Panc1 (cell line): ENCODE measurements at regions not wholly inside any gene's neighbourhood (a gene's known extent, or its start where the extent isn't known, plus 50 kb on each side); places are given as distances from the start of the nearest gene placed in this dataset.

Experiments
- ATAC-seq: fragments of 200-7000 bp; cut with Tn5 transposase; 2 replicates; pipeline ENCODE4 v1.9.1; 2020; ENCODE audit warnings: mild to moderate bottlenecking, moderate library complexity
- BruUV-seq: library from RNA; stranded (reverse); fragments of 400-500 nt; replicated peaks from 2 replicates; lab custom pipeline; 2021; lab: Mats Ljungman, UMichigan
- CTCF ChIA-PET: fragments of 300-600 bp; sonication (Branson Sonifier 250); formaldehyde crosslinking; loops from one replicate; lab custom pipeline; 2022; ENCODE audit warnings: antibody characterized with exemption; lab: Charles Lee
- POLR2A ChIA-PET: fragments of 300-600 bp; sonication (Branson Sonifier 250); formaldehyde crosslinking; loops from one replicate; lab custom pipeline; 2022; ENCODE audit warnings: antibody characterized with exemption; lab: Charles Lee
- DNase-seq: peaks from one replicate; pipeline ENCODE4 v3.0.0-alpha.2; 2010; ENCODE audit warnings: low read depth, low spot score
- H3K27ac ChIP-seq: 2 replicates; pipeline ENCODE4 v1.5.1; 2011; ENCODE audit warnings: mild to moderate bottlenecking, low read length, inconsistent platforms
- H3K27me3 ChIP-seq: fragments of 200-500 bp; sonication (Bioruptor generic); 2 replicates; pipeline ENCODE4 v1.6.0; 2014; ENCODE audit warnings: low read length, inconsistent platforms; ENCODE audit not compliant: control insufficient read depth, insufficient read depth
- H3K36me3 ChIP-seq: fragments of 200-500 bp; sonication (Bioruptor generic); 2 replicates; pipeline ENCODE4 v1.5.1; 2014; ENCODE audit warnings: inconsistent platforms, mild to moderate bottlenecking, low read length, moderate library complexity; ENCODE audit not compliant: control insufficient read depth, insufficient read depth
- H3K4me1 ChIP-seq: 2 replicates; pipeline ENCODE4 v1.5.1; 2011; ENCODE audit warnings: inconsistent platforms, mild to moderate bottlenecking, low read length, moderate library complexity; ENCODE audit not compliant: control insufficient read depth, insufficient read depth
- H3K4me3 ChIP-seq, 2 experiments: 2 replicates each; pipeline ENCODE4 v1.5.1; 2011 to 2012; ENCODE audit warnings: low read depth in 2 of 2, low read length in 2 of 2, mild to moderate bottlenecking in 2 of 2, inconsistent platforms in 1 of 2, moderate library complexity in 1 of 2
- H3K9me3 ChIP-seq: fragments of 200-500 bp; sonication (Bioruptor generic); 2 replicates; pipeline ENCODE4 v1.5.1; 2014; ENCODE audit warnings: low read depth, mild to moderate bottlenecking, inconsistent platforms, low read length, moderate library complexity; ENCODE audit not compliant: control insufficient read depth, insufficient read depth
- CTCF ChIP-seq: fragments of 450-650 bp; IDR thresholded peaks from 2 replicates; pipeline ENCODE4 v1.5.1; 2017; ENCODE audit warnings: mild to moderate bottlenecking
- POLR2AphosphoS5 ChIP-seq: IDR thresholded peaks from 2 replicates; pipeline ENCODE4 v1.6.1; 2012; ENCODE audit warnings: mild to moderate bottlenecking, low read depth, low read length, moderate library complexity
- REST ChIP-seq, 2 experiments: IDR thresholded peaks; 2 replicates each; pipeline ENCODE4 v1.6.1; 2011 to 2012; ENCODE audit warnings: low read depth in 2 of 2, control low read depth in 1 of 2, low read length in 1 of 2, mild to moderate bottlenecking in 1 of 2, moderate library complexity in 1 of 2; ENCODE audit not compliant: insufficient read depth in 1 of 2
- SIN3A ChIP-seq: IDR thresholded peaks from 2 replicates; pipeline ENCODE4 v1.6.1; 2012; ENCODE audit warnings: low read depth, mild to moderate bottlenecking, low read length, moderate library complexity, borderline replicate concordance; ENCODE audit not compliant: insufficient read depth
- TCF7L2 ChIP-seq: IDR thresholded peaks from 2 replicates; pipeline ENCODE4 v1.6.1; 2011; ENCODE audit warnings: mild to moderate bottlenecking, low read depth, low read length, inconsistent platforms
- in situ Hi-C: cut with HindIII; loops from 2 replicates; pipeline ENCODE4 v1.10.0; 2016; ENCODE audit warnings: low sequenced_read_pairs, low pct_unique_long_range_greater_than_20kb
- intact Hi-C: fragments of 100-400 bp; cut with micrococcal nuclease; formaldehyde crosslinking; loops from one replicate; pipeline ENCODE4 v1.10.0; 2022; ENCODE audit not compliant: unreplicated experiment

GRCh38 chr6:111985202-111985731 is 68.6 kb upstream of the CCN6 start:
- H3K27me3 ChIP-seq = peaks cover 19% of the 10 kb centered on the region
- TF ChIP-seq SIN3A (no peak), CTCF (0 out of 2 replicates have a peak, but pooled peaks have one; percentile 8)
- no peaks in the 10 kb centered on the region for H3K36me3 ChIP-seq
- no peaks in the 10 kb centered on the region for H3K4me1 ChIP-seq
- BruUV-seq = no TSS peak
- DNase-seq (no peak), ATAC-seq (no peak)
- in situ Hi-C loops = no loop called here
- H3K4me3 ChIP-seq = no peak overlapping the region
- no peaks in the 10 kb centered on the region for H3K9me3 ChIP-seq
- CTCF ChIA-PET = no interaction called here
- POLR2A ChIA-PET = no interaction called here
- no peak overlapping the region for H3K27ac ChIP-seq
- intact Hi-C loops = no loop called here

- Histone ChIP-seq H3K9me3 (no peaks in the 10 kb centered on the region), H3K4me1 (no peaks in the 10 kb centered on the region), H3K27me3 (peaks cover 28% of the 10 kb centered on the region), H3K36me3 (no peaks in the 10 kb centered on the region), H3K27ac (no peak overlapping the region), H3K4me3 (no peak overlapping the region)
- ATAC-seq (no peak), DNase-seq (no peak)
- intact Hi-C loops (no loop called here), in situ Hi-C loops (no loop called here)
- TF ChIP-seq REST (IDR thresholded peaks at IDR 0.05; ENCODE audit: insufficient read depth in 1 of 2, low read depth in 2 of 2, low read length in 1 of 2) (no peak), SIN3A (no peak), POLR2AphosphoS5 (no peak), TCF7L2 (no peak), CTCF (no peak)
- ChIA-PET CTCF (no interaction called here), POLR2A (no interaction called here)
- no TSS peak for BruUV-seq
Measured at GRCh38 chr6:111986651-111987050, 67.3 kb upstream of the CCN6 start.
